ENCODE measurements at regions not wholly inside any gene's neighbourhood (a gene's known extent, or its start where the extent isn't known, plus 50 kb on each side); places are given as distances from the start of the nearest gene placed in this dataset.
"Not testable (repeated sequence)": the region's sequence is repeated elsewhere in the genome, so short reads cannot be mapped to it uniquely, and the experiment has no call there.

GRCh38 chr1:19552291-19553010 is 67.1 kb upstream of the CAPZB start:
- Histone ChIP-seq H3K36me3 (no peaks in the 10 kb centered on the region), H3K4me1 (no peaks in the 10 kb centered on the region), H3K9me3 (no peaks in the 10 kb centered on the region), H3K27ac (no peak overlapping the region), H3K4me3 (no peak overlapping the region), H3K27me3 (ENCODE audit: low read depth) (no peaks in the 10 kb centered on the region)
- TF ChIP-seq, protein P1, sequence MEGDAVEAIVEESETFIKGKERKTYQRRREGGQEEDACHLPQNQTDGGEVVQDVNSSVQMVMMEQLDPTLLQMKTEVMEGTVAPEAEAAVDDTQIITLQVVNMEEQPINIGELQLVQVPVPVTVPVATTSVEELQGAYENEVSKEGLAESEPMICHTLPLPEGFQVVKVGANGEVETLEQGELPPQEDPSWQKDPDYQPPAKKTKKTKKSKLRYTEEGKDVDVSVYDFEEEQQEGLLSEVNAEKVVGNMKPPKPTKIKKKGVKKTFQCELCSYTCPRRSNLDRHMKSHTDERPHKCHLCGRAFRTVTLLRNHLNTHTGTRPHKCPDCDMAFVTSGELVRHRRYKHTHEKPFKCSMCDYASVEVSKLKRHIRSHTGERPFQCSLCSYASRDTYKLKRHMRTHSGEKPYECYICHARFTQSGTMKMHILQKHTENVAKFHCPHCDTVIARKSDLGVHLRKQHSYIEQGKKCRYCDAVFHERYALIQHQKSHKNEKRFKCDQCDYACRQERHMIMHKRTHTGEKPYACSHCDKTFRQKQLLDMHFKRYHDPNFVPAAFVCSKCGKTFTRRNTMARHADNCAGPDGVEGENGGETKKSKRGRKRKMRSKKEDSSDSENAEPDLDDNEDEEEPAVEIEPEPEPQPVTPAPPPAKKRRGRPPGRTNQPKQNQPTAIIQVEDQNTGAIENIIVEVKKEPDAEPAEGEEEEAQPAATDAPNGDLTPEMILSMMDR (IDR thresholded peaks at IDR 0.05): no peak
- no peak for DNase-seq
- intact Hi-C loops (cut with DNase I): no loop called here
- ATAC-seq: no peak

DNA sequence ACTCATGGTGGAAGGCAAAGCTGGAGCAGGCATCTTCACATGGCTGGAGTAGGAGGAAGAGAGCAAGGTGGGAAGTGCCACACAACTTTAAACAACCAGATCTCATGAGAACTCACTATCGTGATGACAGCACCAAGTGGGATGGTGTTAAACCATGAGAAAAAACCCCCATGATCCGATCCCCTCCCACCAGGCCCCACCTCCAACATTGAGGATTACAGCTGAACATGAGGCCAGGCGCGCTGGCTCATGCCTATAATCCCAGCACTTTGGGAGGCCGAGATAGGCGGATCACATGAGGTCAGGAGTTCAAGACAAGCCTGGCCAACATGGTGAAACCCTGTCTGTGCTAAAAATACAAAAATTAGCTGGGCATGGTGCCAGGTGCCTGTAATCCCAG is 66.5 kb upstream of the CAPZB start:
- not testable (repeated sequence) for ATAC-seq, H3K4me1 ChIP-seq

DNA sequence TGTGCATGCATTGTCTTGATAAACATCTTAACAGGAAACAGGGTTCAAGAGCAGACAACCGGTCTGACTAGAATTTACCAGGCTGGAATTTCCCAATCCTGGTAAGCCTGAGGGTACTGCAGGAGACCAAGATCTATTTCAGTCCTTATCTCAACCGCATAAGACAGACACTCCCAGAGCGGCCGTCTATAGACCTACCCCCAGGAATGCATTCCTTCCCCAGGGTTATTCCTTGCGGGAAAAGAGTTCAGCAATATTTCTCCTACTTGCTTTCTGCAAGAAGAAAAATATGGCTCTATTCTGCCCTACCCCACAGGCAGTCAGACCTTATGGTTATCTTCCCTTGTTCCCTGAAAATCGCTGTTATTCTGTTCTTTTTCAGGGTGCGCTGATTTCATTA is 65.1 kb upstream of the CAPZB start:
- H3K4me3 ChIP-seq; H3K9me3 ChIP-seq; H3K27me3 ChIP-seq (ENCODE audit: low read depth); H3K27ac ChIP-seq; DNase-seq; H3K36me3 ChIP-seq; intact Hi-C loops (cut with DNase I); ATAC-seq; H3K4me1 ChIP-seq: not testable (repeated sequence)

More for the DNA sequence above, 66.5 kb upstream of the CAPZB start:
- H3K4me3 ChIP-seq; H3K36me3 ChIP-seq; H3K27ac ChIP-seq; H3K9me3 ChIP-seq; DNase-seq; H3K27me3 ChIP-seq (ENCODE audit: low read depth); intact Hi-C loops (cut with DNase I): not testable (repeated sequence)

DNA sequence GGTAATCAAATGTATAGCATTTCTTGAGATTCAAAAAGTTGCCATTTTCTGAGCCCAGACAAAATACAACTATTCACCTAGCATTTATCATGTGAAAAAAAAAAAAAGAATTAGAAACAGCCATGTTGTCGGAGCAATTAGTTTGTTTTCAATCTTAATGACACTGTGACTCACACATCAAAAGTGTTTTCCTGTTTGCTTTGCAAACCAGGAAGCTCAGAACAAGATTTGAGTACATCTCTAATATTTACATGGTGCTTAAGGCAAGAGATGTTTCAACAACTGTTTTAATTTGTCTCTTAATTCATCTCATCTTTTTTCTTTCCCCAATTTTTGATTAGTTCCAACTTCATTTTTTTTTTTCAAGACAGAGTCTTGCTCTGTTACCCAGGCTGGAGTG is 62.5 kb upstream of the CAPZB start:
- ATAC-seq: peak in 1 of 2 donors; percentile 71
- H3K4me1 ChIP-seq: no peaks in the 10 kb centered on the region
- no peak overlapping the region for H3K4me3 ChIP-seq
- H3K27ac ChIP-seq: no peak overlapping the region
- TF ChIP-seq, protein P1 (IDR thresholded peaks at IDR 0.05): no peak
- no peaks in the 10 kb centered on the region for H3K27me3 ChIP-seq (ENCODE audit: low read depth)
- no peaks in the 10 kb centered on the region for H3K36me3 ChIP-seq
- H3K9me3 ChIP-seq: peaks cover 4% of the 10 kb centered on the region
- no peak for DNase-seq
- intact Hi-C loops (cut with DNase I): no loop called here

DNA sequence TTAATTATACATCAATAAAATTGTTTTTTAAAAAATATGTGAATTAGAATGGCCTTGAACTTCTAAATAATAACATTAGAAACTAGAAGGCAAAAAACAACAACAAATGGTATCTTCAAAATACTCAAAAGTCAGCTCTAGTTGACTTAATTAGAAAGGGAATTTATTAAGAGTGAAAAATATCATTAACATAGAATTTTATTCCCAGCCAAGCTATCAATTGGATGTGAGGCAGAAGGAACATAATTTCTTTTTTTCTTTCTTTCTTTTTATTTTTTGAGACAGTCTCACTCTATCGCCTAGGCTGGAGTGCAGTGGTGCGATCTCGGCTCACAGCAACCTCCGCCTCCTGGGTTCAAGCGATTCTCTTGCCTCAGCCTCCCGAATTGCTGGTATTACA is 51.2 kb upstream of the CAPZB start:
- no peak for ATAC-seq
- Histone ChIP-seq H3K9me3 (no peaks in the 10 kb centered on the region), H3K27me3 (ENCODE audit: low read depth) (no peaks in the 10 kb centered on the region), H3K36me3 (no peaks in the 10 kb centered on the region), H3K27ac (no peak overlapping the region), H3K4me1 (peaks cover 10% of the 10 kb centered on the region), H3K4me3 (no peak overlapping the region)
- no peak for DNase-seq
- TF ChIP-seq, protein P1 (IDR thresholded peaks at IDR 0.05): no peak
- intact Hi-C loops (cut with DNase I): no loop called here

DNA sequence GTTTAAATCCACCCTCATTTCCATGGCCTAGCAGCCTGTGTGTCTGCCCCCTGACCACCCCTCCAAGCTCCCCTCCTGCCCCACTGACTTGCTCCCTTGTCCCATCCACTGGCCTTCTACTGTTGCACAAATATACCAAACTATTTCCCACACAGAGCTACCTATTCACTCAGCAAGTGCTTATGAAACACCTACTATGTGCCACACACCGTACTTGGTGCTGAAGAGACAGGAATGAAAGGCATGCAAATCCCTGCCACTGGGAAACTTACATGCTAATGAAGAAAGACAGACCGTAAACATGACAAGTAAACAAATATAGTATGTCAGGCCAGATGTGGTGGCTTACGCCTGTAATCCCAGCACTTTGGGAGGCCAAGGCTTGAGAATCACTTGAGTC is 49.9 kb upstream of the CAPZB start:
- no peaks in the 10 kb centered on the region for H3K9me3 ChIP-seq
- peaks cover 10% of the 10 kb centered on the region for H3K4me1 ChIP-seq
- no peaks in the 10 kb centered on the region for H3K27me3 ChIP-seq (ENCODE audit: low read depth)
- TF ChIP-seq, protein P1 (IDR thresholded peaks at IDR 0.05): no peak
- H3K36me3 ChIP-seq: no peaks in the 10 kb centered on the region
- intact Hi-C loops (cut with DNase I): no loop called here
- H3K27ac ChIP-seq: no peak overlapping the region
- ATAC-seq (no peak), DNase-seq (no peak)
- no peak overlapping the region for H3K4me3 ChIP-seq
